ENCODE measurements at regions not wholly inside any gene's neighbourhood (a gene's known extent, or its start where the extent isn't known, plus 50 kb on each side); places are given as distances from the start of the nearest gene placed in this dataset.

DNA sequence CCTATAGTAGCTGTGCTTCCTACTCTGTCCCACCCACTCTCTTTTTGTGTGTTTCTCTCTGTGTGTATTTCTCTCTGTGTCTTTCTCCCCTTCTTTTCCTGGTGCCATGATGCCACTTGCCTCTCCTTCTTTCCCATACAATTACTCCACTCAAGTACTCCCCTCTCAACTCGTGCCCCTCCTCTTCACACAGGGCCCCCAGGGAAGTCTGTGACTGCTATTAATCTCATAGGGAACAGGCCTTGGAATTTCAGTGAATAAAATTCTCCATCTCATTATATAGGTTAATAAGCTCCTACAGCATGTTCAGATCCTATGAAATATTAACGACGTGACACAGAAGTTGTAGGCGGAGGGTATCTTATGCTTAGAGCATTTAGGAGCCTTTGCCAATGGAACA lies 205.9 kb upstream of the EPHA4 start:
- TF ChIP-seq, protein P1, sequence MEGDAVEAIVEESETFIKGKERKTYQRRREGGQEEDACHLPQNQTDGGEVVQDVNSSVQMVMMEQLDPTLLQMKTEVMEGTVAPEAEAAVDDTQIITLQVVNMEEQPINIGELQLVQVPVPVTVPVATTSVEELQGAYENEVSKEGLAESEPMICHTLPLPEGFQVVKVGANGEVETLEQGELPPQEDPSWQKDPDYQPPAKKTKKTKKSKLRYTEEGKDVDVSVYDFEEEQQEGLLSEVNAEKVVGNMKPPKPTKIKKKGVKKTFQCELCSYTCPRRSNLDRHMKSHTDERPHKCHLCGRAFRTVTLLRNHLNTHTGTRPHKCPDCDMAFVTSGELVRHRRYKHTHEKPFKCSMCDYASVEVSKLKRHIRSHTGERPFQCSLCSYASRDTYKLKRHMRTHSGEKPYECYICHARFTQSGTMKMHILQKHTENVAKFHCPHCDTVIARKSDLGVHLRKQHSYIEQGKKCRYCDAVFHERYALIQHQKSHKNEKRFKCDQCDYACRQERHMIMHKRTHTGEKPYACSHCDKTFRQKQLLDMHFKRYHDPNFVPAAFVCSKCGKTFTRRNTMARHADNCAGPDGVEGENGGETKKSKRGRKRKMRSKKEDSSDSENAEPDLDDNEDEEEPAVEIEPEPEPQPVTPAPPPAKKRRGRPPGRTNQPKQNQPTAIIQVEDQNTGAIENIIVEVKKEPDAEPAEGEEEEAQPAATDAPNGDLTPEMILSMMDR (IDR thresholded peaks at IDR 0.05; ENCODE audit: unreplicated experiment in 3 of 3): no peak
- Mint-ChIP-seq H3K4me3 (no peak overlapping the region), H3K27ac (peak overlapping the region; percentile 9 to 44 (median 15)), H3K9me3 (no peaks in the 10 kb centered on the region), H3K4me1 (peaks cover 26% of the 10 kb centered on the region), H3K27me3 (ENCODE audit: low read depth) (peaks cover 11% of the 10 kb centered on the region), H3K36me3 (ENCODE audit: low read depth) (no peaks in the 10 kb centered on the region)

DNA sequence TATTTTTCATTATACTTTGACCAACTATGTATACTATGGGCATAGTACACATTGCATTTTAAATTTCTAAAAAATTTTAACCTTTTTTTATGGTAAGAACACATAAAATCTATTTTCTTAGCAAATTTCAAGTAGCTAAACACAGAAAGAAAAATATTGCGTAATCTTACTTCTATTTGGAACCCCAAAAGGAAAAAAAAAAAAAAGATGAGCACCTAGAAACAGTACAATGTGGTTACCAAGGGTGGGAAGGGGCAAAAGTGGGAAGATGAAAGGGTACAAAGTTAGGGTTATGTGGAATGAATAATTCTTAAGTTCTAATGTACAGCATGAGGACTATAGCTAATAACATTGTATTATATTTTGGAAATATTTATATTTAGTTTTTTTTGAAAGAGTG lies 205.0 kb upstream of the EPHA4 start:
- Mint-ChIP-seq H3K27ac (no peak overlapping the region), H3K9me3 (no peaks in the 10 kb centered on the region), H3K4me1 (peaks cover 26% of the 10 kb centered on the region), H3K27me3 (ENCODE audit: low read depth) (peaks cover 18% of the 10 kb centered on the region), H3K36me3 (ENCODE audit: low read depth) (no peaks in the 10 kb centered on the region), H3K4me3 (no peak overlapping the region)
- TF ChIP-seq, protein P1 (IDR thresholded peaks at IDR 0.05; ENCODE audit: unreplicated experiment in 3 of 3): no peak

DNA sequence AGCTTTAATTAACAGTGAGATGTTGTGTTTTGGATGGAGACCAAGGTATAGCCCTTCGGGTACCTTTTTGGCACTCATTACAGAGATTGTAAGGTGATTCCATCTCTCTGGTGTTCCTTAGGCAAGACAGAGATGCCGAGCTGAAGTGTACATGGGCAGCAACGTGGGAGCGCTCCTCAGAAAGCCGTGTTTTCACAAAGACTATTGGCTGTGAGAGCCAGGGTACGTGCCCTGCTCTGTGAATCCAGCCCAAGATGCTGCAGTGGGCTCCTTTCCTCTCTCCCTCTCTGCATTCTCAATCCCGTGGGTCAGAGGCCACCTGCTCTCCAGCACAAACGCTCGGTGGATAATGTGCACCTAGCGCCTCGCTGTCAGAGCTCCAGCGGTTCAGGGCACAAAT lies 203.0 kb upstream of the EPHA4 start:
- no peak overlapping the region for H3K4me3 Mint-ChIP-seq

DNA sequence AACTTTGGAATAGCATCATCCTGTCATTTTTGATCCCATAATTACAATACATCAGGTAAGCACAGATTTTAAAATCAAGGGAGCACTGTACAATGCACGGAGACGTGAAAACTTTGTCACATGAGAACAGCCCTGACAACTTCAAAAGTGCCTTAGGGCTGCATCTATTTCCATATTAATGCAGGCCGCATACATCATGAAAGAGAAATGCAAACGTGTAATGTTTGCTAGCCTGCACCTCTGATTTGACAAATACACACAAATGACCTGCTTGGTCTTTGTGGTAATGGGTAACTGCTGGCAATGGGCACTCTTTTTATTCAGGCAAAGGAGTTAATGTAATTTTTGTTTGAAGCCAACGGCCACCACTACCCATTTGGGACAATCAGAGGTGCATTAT lies 202.0 kb upstream of the EPHA4 start:
- Mint-ChIP-seq H3K9me3 (no peaks in the 10 kb centered on the region), H3K27me3 (ENCODE audit: low read depth) (peaks cover 18% of the 10 kb centered on the region), H3K27ac (no peak overlapping the region), H3K36me3 (ENCODE audit: low read depth) (no peaks in the 10 kb centered on the region), H3K4me3 (no peak overlapping the region), H3K4me1 (peaks cover 12% of the 10 kb centered on the region)
- TF ChIP-seq, protein P1 (IDR thresholded peaks at IDR 0.05; ENCODE audit: unreplicated experiment in 3 of 3): no peak

More for the DNA sequence above, 203.0 kb upstream of the EPHA4 start:
- Mint-ChIP-seq H3K9me3 (no peaks in the 10 kb centered on the region), H3K27me3 (ENCODE audit: low read depth) (peaks cover 18% of the 10 kb centered on the region), H3K36me3 (ENCODE audit: low read depth) (no peaks in the 10 kb centered on the region), H3K4me1 (peaks cover 22% of the 10 kb centered on the region), H3K27ac (no peak overlapping the region)
- TF ChIP-seq, protein P1 (IDR thresholded peaks at IDR 0.05; ENCODE audit: unreplicated experiment in 3 of 3): no peak

DNA sequence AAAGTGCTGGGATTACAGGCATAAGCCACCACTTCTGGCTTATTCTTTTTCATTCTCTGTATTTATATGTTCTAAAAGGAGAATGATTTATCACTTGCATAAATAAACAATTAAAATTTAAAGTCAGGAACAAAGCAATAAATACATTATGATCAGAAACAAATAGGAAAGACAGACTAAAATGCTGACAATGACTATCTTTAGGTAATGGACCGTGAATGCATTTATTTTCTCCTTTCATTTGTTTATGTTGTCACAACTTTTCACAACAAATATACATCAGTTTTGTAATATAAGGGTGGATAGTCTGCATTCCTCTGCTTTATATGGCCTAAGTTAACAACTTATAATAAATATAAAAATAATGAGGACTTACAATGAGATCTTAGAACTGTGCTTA lies 199.2 kb upstream of the EPHA4 start:
- Mint-ChIP-seq H3K4me3 (no peak overlapping the region), H3K27me3 (ENCODE audit: low read depth) (peaks cover 27% of the 10 kb centered on the region), H3K27ac (no peak overlapping the region), H3K9me3 (no peaks in the 10 kb centered on the region), H3K36me3 (ENCODE audit: low read depth) (no peaks in the 10 kb centered on the region), H3K4me1 (no peaks in the 10 kb centered on the region)
- TF ChIP-seq, protein P1 (IDR thresholded peaks at IDR 0.05; ENCODE audit: unreplicated experiment in 3 of 3): no peak

DNA sequence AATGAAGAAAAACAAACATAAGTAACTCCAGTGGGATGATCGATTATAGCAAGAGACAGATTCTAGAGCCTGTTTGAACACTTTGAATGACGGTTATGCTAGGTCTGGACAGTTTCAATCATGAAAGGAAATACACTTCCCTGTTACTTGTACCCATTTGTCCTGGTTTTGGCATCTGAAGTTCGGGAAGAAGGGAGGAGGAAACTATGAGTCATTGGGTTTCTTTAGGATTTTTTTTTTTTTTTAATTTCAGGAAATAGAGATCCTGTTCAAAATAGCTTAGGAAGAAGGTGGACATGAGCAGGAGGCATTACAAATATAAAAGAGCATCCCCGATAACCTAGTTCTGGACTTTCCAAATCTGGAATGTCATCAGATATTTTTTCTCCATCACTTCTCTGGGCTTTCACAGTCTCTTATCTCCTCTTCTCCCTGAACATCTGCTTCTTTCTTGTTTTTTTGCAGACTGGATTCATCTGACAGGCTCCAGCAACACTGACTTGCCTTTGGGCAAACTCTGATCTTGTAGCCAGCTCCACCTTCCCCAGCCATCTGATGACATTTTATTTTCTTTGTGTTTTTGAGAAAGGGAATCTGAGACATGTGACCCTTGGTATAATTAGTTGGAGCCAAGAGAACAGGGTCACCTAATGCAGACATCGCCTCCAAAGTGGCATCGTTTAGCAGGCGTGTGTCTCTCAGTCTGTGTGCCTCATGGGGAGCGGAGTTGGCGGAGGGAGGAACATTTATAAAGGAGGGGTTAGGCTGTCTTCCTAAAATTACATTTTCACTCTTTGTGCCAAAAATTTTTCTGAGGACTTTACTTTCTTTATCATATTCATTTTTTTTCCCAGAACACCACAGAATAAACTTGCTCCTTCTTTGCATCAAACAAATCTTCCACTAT lies 195.3 kb upstream of the EPHA4 start:
- H3K4me1 Mint-ChIP-seq: no peaks in the 10 kb centered on the region
- TF ChIP-seq, protein P1 (IDR thresholded peaks at IDR 0.05; ENCODE audit: unreplicated experiment in 3 of 3): no peak
- no peaks in the 10 kb centered on the region for H3K36me3 Mint-ChIP-seq (ENCODE audit: low read depth)
- no peaks in the 10 kb centered on the region for H3K9me3 Mint-ChIP-seq
- no peak overlapping the region for H3K4me3 Mint-ChIP-seq
- H3K27ac Mint-ChIP-seq: no peak overlapping the region
- H3K27me3 Mint-ChIP-seq (ENCODE audit: low read depth): peaks cover 10% of the 10 kb centered on the region

All from nephron (organoid).